ENCODE measurements at regions not wholly inside any gene's neighbourhood (a gene's known extent, or its start where the extent isn't known, plus 50 kb on each side); places are given as distances from the start of the nearest gene placed in this dataset.

GRCh38 chr12:58163021-58163420 lies 221.7 kb downstream of the ATP23 start:
- Mint-ChIP-seq H3K4me3 (no peak overlapping the region), H3K4me1 (no peaks in the 10 kb centered on the region), H3K9me3 (peaks cover 0 to 2% (median 0%) of the 10 kb centered on the region in 7 donors), H3K27me3 (peaks cover 5 to 17% (median 15%) of the 10 kb centered on the region in 3 donors), H3K36me3 (no peaks in the 10 kb centered on the region), H3K27ac (no peak overlapping the region)
- DNase-seq: no peak
- no peak for ATAC-seq (ENCODE audit: low read depth in 2 of 2)

GRCh38 chr12:58166643-58167042 lies 225.3 kb downstream of the ATP23 start:
- H3K4me3 Mint-ChIP-seq: no peak overlapping the region
- ATAC-seq (ENCODE audit: low read depth in 2 of 2) (no peak), DNase-seq (no peak)
- H3K9me3 Mint-ChIP-seq: peaks cover 0 to 2% (median 0%) of the 10 kb centered on the region in 7 donors
- H3K36me3 Mint-ChIP-seq: no peaks in the 10 kb centered on the region
- H3K27ac Mint-ChIP-seq: no peak overlapping the region
- H3K4me1 Mint-ChIP-seq: peaks cover 0 to 4% (median 0%) of the 10 kb centered on the region in 3 donors
- peaks cover 0 to 11% (median 5%) of the 10 kb centered on the region in 3 donors for H3K27me3 Mint-ChIP-seq

- H3K36me3 Mint-ChIP-seq: no peaks in the 10 kb centered on the region
- peaks cover 0 to 4% (median 0%) of the 10 kb centered on the region in 3 donors for H3K4me1 Mint-ChIP-seq
- peaks cover 0 to 11% (median 0%) of the 10 kb centered on the region in 3 donors for H3K27me3 Mint-ChIP-seq
- DNase-seq (no peak), ATAC-seq (ENCODE audit: low read depth in 2 of 2) (no peak)
- H3K4me3 Mint-ChIP-seq: no peak overlapping the region
- no peak overlapping the region for H3K27ac Mint-ChIP-seq
- peaks cover 0 to 2% (median 0%) of the 10 kb centered on the region in 7 donors for H3K9me3 Mint-ChIP-seq
Measured at GRCh38 chr12:58167622-58168021, 226.3 kb downstream of the ATP23 start.

GRCh38 chr12:58169826-58170225 lies 228.5 kb downstream of the ATP23 start:
- H3K36me3 Mint-ChIP-seq: peaks cover 0 to 6% of the 10 kb centered on the region in 2 donors
- H3K27ac Mint-ChIP-seq: peak overlapping the region in 1 of 6 donors; percentile 46

GRCh38 chr12:58171914-58172313 lies 230.5 kb downstream of the ATP23 start:
- no peak for DNase-seq
- H3K4me3 Mint-ChIP-seq: no peak overlapping the region

More at GRCh38 chr12:58169826-58170225, 228.5 kb downstream of the ATP23 start:
- ATAC-seq (ENCODE audit: low read depth in 2 of 2) (no peak), DNase-seq (no peak)
- Mint-ChIP-seq H3K4me1 (peaks cover 0 to 4% (median 0%) of the 10 kb centered on the region in 3 donors), H3K27me3 (peaks cover 0 to 13% (median 11%) of the 10 kb centered on the region in 3 donors), H3K9me3 (peaks cover 0 to 2% (median 0%) of the 10 kb centered on the region in 7 donors), H3K4me3 (no peak overlapping the region)

GRCh38 chr12:58172433-58173073 lies 231.2 kb downstream of the ATP23 start:
- peak overlapping the region in 1 of 6 donors; percentile 81 for H3K27ac Mint-ChIP-seq
- DNase-seq (no peak), ATAC-seq (ENCODE audit: low read depth in 2 of 2) (no peak)
- peaks cover 0 to 6% of the 10 kb centered on the region in 2 donors for H3K36me3 Mint-ChIP-seq
- no peak overlapping the region for H3K4me3 Mint-ChIP-seq
- peaks cover 0 to 3% (median 0%) of the 10 kb centered on the region in 7 donors for H3K9me3 Mint-ChIP-seq
- H3K27me3 Mint-ChIP-seq: peaks cover 6 to 24% (median 14%) of the 10 kb centered on the region in 3 donors
- H3K4me1 Mint-ChIP-seq: peaks cover 13 to 14% (median 14%) of the 10 kb centered on the region in 3 donors

More at GRCh38 chr12:58171914-58172313, 230.5 kb downstream of the ATP23 start:
- no peak for ATAC-seq (ENCODE audit: low read depth in 2 of 2)
- H3K4me1 Mint-ChIP-seq: peaks cover 7 to 10% (median 8%) of the 10 kb centered on the region in 3 donors
- peaks cover 0 to 6% of the 10 kb centered on the region in 2 donors for H3K36me3 Mint-ChIP-seq
- H3K27ac Mint-ChIP-seq: no peak overlapping the region
- H3K27me3 Mint-ChIP-seq: peaks cover 2 to 20% (median 7%) of the 10 kb centered on the region in 3 donors
- peaks cover 0 to 3% (median 0%) of the 10 kb centered on the region in 7 donors for H3K9me3 Mint-ChIP-seq

- DNase-seq (no peak), ATAC-seq (ENCODE audit: low read depth in 2 of 2) (no peak)
- Mint-ChIP-seq H3K36me3 (peaks cover 0 to 6% of the 10 kb centered on the region in 2 donors), H3K27ac (no peak overlapping the region), H3K27me3 (peaks cover 6 to 24% (median 21%) of the 10 kb centered on the region in 3 donors), H3K4me3 (no peak overlapping the region), H3K9me3 (peaks cover 0 to 3% (median 0%) of the 10 kb centered on the region in 7 donors), H3K4me1 (peaks cover 14 to 20% (median 14%) of the 10 kb centered on the region in 3 donors)
Measured at GRCh38 chr12:58174316-58174715, 232.9 kb downstream of the ATP23 start.

GRCh38 chr12:58176296-58176869 lies 235.0 kb downstream of the ATP23 start:
- H3K27ac Mint-ChIP-seq: no peak overlapping the region
- no peak overlapping the region for H3K4me3 Mint-ChIP-seq
- peaks cover 0 to 10% (median 0%) of the 10 kb centered on the region in 7 donors for H3K9me3 Mint-ChIP-seq
- H3K27me3 Mint-ChIP-seq: peaks cover 12 to 42% (median 39%) of the 10 kb centered on the region in 3 donors
- ATAC-seq (ENCODE audit: low read depth in 2 of 2): no peak
- peaks cover 0 to 6% of the 10 kb centered on the region in 2 donors for H3K36me3 Mint-ChIP-seq
- DNase-seq: peak; percentile 6
- peaks cover 11 to 20% (median 14%) of the 10 kb centered on the region in 3 donors for H3K4me1 Mint-ChIP-seq

- Mint-ChIP-seq H3K9me3 (peaks cover 0 to 16% (median 0%) of the 10 kb centered on the region in 7 donors), H3K27me3 (peaks cover 12 to 51% (median 45%) of the 10 kb centered on the region in 3 donors), H3K27ac (no peak overlapping the region), H3K4me3 (no peak overlapping the region), H3K36me3 (peaks cover 0 to 6% of the 10 kb centered on the region in 2 donors), H3K4me1 (peaks cover 11 to 20% (median 14%) of the 10 kb centered on the region in 3 donors)
- no peak for DNase-seq
- ATAC-seq (ENCODE audit: low read depth in 2 of 2): no peak
Measured at GRCh38 chr12:58177366-58177765, 236.0 kb downstream of the ATP23 start.

- Mint-ChIP-seq H3K4me3 (no peak overlapping the region), H3K9me3 (peaks cover 8 to 56% (median 28%) of the 10 kb centered on the region in 7 donors), H3K4me1 (peaks cover 5 to 8% (median 5%) of the 10 kb centered on the region in 3 donors), H3K36me3 (peaks cover 10 to 14% of the 10 kb centered on the region in 2 donors), H3K27ac (no peak overlapping the region), H3K27me3 (peaks cover 7 to 32% (median 27%) of the 10 kb centered on the region in 3 donors)
- DNase-seq (no peak), ATAC-seq (ENCODE audit: low read depth in 2 of 2) (no peak)
Measured at GRCh38 chr12:58184212-58184611, 242.8 kb downstream of the ATP23 start.

- peaks cover 10 to 15% of the 10 kb centered on the region in 2 donors for H3K36me3 Mint-ChIP-seq
- H3K4me3 Mint-ChIP-seq: peak overlapping the region in 1 of 8 donors; percentile 24
- DNase-seq: no peak
- H3K27ac Mint-ChIP-seq: peak overlapping the region in 3 of 6 donors; percentile 18 to 91 (median 74)
- H3K27me3 Mint-ChIP-seq: peaks cover 0 to 14% (median 9%) of the 10 kb centered on the region in 3 donors
- peaks cover 5 to 8% (median 5%) of the 10 kb centered on the region in 3 donors for H3K4me1 Mint-ChIP-seq
- no peak for ATAC-seq (ENCODE audit: low read depth in 2 of 2)
- peaks cover 8 to 60% (median 35%) of the 10 kb centered on the region in 7 donors for H3K9me3 Mint-ChIP-seq
Measured at GRCh38 chr12:58186401-58186800, 245.0 kb downstream of the ATP23 start.

GRCh38 chr12:58186914-58187313 lies 245.5 kb downstream of the ATP23 start:
- Mint-ChIP-seq H3K4me3 (peak overlapping the region in 2 of 8 donors; percentile 47), H3K4me1 (peaks cover 5 to 8% (median 5%) of the 10 kb centered on the region in 3 donors)

GRCh38 chr12:58189030-58189429 lies 247.7 kb downstream of the ATP23 start:
- Mint-ChIP-seq H3K27ac (no peak overlapping the region), H3K9me3 (peaks cover 10 to 71% (median 52%) of the 10 kb centered on the region in 7 donors), H3K4me1 (peaks cover 12 to 25% (median 18%) of the 10 kb centered on the region in 3 donors), H3K4me3 (no peak overlapping the region), H3K27me3 (no peaks in the 10 kb centered on the region), H3K36me3 (peaks cover 25 to 27% of the 10 kb centered on the region in 2 donors)
- no peak for ATAC-seq (ENCODE audit: low read depth in 2 of 2)
- DNase-seq: no peak

More at GRCh38 chr12:58186914-58187313, 245.5 kb downstream of the ATP23 start:
- DNase-seq: peak; percentile 23
- H3K27ac Mint-ChIP-seq: peak overlapping the region; percentile 33 to 92 (median 80)
- H3K36me3 Mint-ChIP-seq: peaks cover 13 to 20% of the 10 kb centered on the region in 2 donors
- peak; percentile 64 to 79 for ATAC-seq (ENCODE audit: low read depth in 2 of 2)
- peaks cover 0 to 11% (median 5%) of the 10 kb centered on the region in 3 donors for H3K27me3 Mint-ChIP-seq
- H3K9me3 Mint-ChIP-seq: peaks cover 10 to 63% (median 37%) of the 10 kb centered on the region in 7 donors
